HEK293 (cell line): ENCODE measurements at regions not wholly inside any gene's neighbourhood (a gene's known extent, or its start where the extent isn't known, plus 50 kb on each side); places are given as distances from the start of the nearest gene placed in this dataset.

Experiments used
- ZNF19 ChIP-seq: fragments of 450-650 bp; formaldehyde crosslinking; IDR thresholded peaks from 2 replicates; pipeline ENCODE4; 2016; ENCODE audit warnings: missing biosample characterization, missing genetic modification characterization, low read depth
- ZNF558 ChIP-seq: fragments of 450-650 bp; formaldehyde crosslinking; IDR thresholded peaks from 2 replicates; pipeline ENCODE4 v1.5.1; 2016; ENCODE audit warnings: missing biosample characterization, missing genetic modification characterization
- ZNF629 ChIP-seq: fragments of 450-650 bp; formaldehyde crosslinking; IDR thresholded peaks from 2 replicates; pipeline ENCODE4 v1.5.1; 2017; ENCODE audit warnings: missing biosample characterization, missing genetic modification characterization
- TF ChIP-seq, protein P1 (sequence below): fragments of 450-650 bp; formaldehyde crosslinking; IDR thresholded peaks from 2 replicates; pipeline ENCODE4 v1.5.1; 2016; ENCODE audit warnings: missing biosample characterization, missing genetic modification characterization
- TF ChIP-seq, protein P2 (sequence below): fragments of 450-650 bp; formaldehyde crosslinking; IDR thresholded peaks from 2 replicates; pipeline ENCODE4 v1.5.1; 2016; ENCODE audit warnings: missing biosample characterization, missing genetic modification characterization

DNA sequence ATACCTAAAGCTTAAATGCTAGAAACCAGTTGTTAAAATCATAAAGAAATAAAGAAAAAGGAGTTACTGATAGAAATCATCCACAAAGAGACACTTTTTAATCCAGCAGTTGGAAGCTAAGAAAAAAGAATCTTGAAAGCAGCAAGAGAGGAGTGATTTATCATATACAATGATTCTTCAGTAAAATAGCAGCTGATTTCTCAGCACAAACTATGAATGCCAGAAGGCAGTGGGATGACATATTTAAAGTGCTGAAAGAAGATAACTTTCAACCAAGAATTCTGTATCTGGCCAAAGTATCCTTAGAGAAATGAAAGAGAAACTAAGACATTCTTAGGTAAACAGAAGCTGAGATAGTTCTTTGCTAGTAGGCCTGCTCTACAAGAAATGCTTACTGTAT is 366.0 kb downstream of the HTR1A start:
- TF ChIP-seq, protein P1, sequence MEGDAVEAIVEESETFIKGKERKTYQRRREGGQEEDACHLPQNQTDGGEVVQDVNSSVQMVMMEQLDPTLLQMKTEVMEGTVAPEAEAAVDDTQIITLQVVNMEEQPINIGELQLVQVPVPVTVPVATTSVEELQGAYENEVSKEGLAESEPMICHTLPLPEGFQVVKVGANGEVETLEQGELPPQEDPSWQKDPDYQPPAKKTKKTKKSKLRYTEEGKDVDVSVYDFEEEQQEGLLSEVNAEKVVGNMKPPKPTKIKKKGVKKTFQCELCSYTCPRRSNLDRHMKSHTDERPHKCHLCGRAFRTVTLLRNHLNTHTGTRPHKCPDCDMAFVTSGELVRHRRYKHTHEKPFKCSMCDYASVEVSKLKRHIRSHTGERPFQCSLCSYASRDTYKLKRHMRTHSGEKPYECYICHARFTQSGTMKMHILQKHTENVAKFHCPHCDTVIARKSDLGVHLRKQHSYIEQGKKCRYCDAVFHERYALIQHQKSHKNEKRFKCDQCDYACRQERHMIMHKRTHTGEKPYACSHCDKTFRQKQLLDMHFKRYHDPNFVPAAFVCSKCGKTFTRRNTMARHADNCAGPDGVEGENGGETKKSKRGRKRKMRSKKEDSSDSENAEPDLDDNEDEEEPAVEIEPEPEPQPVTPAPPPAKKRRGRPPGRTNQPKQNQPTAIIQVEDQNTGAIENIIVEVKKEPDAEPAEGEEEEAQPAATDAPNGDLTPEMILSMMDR = no peak
- TF ChIP-seq ZNF19 (tag by site-specific recombination) = no peak
- TF ChIP-seq ZNF558 (tag by site-specific recombination) = no peak
- no peak for TF ChIP-seq ZNF629 (tag by site-specific recombination)
- TF ChIP-seq, protein P2, sequence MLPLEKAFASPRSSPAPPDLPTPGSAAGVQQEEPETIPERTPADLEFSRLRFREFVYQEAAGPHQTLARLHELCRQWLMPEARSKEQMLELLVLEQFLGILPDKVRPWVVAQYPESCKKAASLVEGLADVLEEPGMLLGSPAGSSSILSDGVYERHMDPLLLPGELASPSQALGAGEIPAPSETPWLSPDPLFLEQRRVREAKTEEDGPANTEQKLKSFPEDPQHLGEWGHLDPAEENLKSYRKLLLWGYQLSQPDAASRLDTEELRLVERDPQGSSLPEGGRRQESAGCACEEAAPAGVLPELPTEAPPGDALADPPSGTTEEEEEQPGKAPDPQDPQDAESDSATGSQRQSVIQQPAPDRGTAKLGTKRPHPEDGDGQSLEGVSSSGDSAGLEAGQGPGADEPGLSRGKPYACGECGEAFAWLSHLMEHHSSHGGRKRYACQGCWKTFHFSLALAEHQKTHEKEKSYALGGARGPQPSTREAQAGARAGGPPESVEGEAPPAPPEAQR (tag by site-specific recombination) = no peak
